SK-N-DZ (cell line): ENCODE measurements at regions not wholly inside any gene's neighbourhood (a gene's known extent, or its start where the extent isn't known, plus 50 kb on each side); places are given as distances from the start of the nearest gene placed in this dataset.

Source experiments
- DNase-seq: peaks from one replicate; pipeline ENCODE4 v3.0.0-alpha.2; 2015; ENCODE audit warnings: low spot score

DNA sequence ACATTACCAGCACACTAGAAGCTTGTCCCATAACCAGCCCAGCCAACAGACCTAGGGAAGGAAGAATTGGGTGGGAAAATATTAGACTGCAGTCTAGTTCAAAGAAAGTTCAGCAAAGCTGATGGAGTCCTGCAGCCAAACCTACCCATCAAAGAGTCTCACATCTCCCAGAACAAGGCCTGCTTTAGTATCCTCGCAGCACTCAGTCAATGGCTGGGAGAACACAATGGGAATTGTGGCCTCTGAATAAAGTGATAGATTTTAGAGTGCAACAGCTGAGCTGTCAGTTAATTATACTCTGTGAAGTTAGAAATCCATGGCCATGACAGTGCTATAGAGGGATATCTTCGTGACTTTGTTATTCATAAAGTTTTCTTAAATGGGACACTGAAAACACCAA is 207.2 kb upstream of the NAALADL2 start:
- no peak for DNase-seq

DNA sequence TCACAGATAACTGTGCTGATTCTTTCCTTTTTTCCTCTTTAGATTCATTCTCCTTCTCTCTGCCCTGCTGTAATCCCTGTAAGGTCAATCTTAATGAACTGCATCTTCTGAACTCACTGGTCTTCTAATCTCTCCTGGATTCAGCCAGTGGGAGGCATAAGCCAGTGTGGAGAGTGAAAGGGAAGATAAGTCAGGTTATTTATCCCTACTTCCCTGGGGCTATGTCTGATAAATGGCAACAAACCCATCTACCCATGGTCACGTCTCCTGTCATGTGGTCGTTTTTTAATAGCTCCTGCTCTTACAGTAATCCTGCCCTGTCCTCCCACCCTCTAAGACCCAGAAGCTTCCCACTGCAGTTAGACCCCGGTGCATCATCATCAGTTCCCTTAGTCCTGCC is 199.6 kb upstream of the NAALADL2 start:
- no peak for DNase-seq

DNA sequence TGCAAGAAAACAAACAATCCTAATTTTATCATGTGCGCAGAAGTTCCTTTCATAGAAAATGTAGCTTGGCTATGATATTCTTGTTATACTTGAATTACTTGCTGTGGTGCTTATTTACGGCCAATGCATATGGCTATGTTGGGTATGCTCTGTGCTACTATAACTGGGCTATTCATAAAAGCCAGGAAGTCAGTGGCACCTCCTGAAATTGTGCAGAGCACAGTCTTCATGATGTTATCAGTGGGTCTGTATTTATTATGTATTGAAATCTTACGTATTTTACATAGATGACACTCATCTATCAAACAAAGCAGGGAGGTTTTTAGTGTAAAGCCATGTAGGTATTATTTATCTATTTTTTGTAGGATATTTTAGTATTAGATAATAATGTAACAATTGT is 196.5 kb upstream of the NAALADL2 start:
- peak; percentile 62 for DNase-seq

DNA sequence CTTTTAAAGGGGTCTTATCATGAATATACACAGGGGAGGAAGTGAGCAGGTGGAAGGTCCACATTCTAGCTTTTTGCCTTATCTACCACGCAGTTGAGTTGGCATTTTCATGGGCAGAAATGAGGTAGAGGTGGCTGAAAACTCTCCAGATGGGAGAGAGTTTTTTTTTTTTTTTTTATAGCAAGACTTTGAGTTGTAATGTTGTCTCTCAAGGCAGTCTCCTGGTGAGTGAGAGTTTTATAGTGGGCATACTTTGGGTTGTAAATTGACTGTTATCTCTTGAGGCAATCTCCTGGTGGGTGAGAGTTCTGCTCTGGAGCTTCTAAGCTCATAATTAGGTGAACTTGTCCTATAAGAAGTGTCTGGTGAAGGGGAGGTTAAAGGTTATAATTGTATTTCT is 191.7 kb upstream of the NAALADL2 start:
- DNase-seq = peak; percentile 13

DNA sequence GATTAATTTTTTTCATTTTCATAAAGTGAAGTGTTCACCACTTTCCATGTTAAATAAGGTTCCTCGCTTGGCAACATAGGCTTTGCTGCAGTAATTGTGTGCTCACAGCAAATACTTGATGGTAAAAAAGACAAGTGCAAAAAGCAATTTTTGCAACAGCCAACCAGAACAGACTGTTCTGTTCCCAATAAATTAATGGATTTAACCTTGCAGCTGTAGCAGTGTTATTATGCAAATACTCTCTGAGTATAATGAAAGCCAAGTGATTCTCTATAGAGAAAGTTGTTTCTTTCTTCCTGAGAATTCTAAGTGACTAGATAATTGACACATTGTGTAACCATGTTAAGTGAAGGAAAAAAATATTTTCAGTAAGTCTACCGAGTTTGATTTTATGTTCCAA is 183.7 kb upstream of the NAALADL2 start:
- DNase-seq = no peak

DNA sequence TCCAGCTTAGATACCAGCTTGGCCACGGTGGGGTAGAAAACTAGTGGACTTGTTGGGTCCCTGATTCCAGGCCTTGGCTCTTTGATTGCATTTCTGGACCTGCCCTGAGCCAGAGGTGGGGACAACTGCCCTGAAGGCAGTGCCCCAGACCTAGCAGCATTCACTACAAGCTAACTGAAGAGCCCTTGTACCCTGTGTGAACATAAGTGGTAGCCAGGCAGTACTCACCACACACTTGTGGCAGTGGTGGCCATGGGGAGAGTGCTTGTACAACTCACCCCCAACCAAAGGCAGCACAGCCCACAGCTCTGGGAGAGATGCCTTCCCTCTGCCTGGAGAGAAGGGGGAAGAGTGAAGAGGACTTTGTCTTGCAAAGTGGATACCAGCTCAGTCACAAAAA is 177.3 kb upstream of the NAALADL2 start:
- no peak for DNase-seq

DNA sequence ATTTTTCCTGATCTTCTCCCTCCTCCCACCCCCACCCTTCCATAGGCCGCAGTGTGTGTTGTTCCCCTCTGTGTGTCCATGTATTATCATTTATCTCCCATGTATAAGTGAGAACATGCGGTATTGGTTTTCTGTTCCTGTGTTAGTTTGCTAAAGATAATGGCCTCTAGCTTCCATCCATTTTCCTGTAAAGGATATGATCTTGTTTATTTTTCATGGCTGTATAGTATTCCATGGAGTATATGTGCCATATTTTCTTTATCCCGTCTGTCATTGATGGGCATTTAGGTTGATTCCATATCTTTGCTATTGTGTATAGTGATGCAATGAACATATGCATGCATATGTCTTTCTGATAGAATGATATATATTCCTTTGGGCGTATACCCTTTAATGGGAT is 173.3 kb upstream of the NAALADL2 start:
- no peak for DNase-seq

DNA sequence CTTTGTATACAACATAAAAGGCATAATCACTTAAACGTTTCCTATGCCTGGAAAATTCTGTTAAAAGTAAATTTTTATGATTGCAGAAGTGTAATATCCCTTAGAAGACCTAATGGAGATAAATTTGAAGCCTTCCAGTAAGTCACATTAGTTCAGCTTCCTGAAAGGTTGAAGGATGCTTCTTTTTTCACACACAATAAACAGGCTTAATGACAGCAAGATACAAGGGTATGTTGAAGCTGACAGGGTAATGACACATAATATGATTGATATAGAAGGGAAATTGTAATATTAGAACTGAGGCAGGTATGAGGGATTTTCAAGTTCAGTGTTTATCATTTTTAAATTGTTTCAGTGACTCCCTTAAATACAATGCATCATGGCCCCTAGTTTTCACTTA is 161.8 kb upstream of the NAALADL2 start:
- no peak for DNase-seq

DNA sequence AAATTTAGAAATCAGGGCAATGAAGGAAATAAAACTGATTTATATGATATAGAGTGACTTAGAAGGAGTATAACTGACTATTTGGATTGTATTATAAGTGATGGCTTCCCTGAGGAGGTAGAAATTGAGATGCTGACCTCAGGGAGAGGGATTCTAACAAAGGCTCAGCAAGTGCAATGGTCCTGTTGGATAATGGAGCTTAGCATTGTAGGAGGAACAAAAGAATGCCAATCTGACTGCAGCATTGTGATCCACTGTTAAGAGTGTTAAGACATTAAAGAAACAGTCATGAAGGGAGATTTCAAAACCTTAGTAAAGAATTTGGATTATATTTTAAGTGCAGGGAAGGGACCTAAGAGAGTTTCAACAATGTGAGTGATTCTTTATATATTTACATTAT is 158.4 kb upstream of the NAALADL2 start:
- no peak for DNase-seq

DNA sequence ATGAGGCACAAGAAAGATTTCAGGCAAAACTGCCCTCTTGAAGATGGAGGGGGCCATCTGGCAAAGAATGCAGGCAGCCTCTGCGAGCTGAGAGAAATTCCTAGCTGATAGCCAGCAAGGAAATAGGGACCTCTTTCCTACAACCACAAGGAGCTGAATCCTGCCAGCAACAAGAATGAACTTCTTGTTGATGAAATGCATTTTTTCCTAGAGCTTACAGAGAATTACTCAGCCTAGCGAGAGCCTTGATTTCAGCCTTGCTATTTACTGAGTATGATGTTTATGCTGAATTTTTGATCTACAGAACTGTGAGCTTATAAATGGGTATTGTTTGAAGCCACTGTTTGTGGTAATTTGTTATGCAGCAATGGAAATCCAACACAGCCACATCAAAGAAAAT is 148.5 kb upstream of the NAALADL2 start:
- no peak for DNase-seq

DNA sequence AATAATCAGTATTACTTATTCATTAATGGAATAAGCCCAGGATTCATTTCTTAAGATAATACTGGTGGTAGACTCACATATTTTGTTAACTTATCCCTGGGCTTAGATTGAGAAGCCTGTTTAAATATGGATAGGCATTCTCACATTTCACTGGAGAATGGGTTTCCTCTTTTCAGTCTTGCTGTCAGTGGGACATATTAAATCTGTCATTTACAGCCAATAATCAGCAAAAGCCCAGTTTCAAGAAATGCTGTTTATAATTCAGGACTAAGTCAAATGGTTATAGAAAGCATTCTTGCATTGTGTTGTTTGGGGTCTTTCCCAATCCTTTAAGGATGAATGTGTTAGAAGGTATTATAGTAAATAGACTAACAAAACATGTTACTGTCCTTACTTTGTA is 143.7 kb upstream of the NAALADL2 start:
- no peak for DNase-seq

DNA sequence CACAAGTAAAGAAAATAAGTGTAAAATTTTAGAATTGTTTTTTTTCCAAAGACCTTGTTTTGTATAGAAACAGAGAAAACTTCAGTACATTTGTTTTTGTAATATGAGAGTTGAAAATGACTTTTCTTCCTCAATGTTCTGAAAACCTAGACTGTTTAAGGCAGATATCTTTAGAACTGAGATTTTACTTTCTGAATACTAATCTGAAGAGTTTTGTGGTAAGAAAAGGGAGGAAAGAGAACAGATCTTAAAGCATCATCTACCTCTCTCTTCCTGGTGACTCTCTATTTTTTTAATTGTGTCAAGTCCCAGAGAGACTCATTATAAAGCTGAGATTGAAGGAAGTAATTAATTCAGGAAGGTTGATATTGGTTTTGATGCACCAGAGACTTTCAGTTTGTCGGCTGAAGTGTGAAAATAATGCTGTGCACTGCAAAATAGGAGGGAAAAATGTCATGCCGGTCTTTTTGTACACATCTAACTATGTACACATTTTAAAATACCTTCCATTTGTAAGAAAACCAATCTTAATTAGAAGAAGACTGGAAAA is 142.1 kb upstream of the NAALADL2 start:
- no peak for DNase-seq

DNA sequence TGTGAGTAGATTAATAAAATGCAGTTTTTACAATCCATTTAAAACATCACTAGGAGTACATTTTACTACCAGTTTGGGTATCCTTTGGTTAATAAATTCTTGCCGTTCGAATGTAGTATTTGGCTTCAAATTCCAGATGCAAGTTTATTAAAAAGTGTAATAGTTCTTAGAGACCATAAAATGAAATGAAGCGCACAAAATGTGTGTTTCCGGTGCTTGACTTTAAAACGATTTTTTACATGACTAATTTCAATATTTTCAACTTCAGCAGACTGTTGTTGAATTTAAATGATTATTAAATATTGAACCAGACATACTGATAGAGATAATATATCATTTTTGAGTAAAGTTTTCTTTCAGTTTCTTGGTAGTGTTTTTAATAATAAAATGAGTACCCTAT is 138.4 kb upstream of the NAALADL2 start:
- DNase-seq = no peak

DNA sequence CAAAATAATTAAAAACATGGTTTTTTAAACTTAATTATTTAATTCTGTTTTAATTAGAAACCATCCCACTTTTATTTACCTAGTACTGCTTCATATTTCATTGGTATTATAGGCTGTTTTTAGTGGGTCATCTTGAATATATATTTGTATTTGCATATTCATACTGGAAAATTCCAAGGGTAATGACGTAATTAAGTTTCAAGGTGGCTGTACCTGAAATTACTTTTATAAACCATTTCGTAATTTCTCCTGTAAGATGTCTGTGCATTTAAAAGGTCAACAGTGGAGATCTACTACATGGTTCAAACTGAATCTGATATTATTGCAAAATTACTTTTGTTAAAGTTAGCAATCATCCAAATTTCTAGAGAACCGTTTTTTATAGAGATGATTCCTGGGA is 133.8 kb upstream of the NAALADL2 start:
- DNase-seq = no peak

DNA sequence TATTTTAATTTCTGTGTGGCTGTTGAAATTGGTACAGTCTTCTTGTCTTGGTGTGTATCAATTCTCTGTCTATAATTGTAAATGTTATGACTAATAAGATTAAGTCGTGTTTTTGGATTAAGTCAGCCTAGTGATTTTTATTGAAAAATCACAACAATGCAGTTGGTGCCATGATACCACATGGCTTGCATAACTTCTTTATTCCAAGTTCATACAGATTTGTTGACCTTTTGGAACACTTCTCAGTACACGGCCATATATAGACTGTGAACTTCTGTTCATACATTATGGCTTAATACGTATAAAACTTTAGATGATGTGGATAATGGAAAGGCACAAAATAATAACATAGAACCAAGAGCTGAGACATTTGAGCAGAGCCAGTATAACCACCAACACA is 121.2 kb upstream of the NAALADL2 start:
- no peak for DNase-seq

DNA sequence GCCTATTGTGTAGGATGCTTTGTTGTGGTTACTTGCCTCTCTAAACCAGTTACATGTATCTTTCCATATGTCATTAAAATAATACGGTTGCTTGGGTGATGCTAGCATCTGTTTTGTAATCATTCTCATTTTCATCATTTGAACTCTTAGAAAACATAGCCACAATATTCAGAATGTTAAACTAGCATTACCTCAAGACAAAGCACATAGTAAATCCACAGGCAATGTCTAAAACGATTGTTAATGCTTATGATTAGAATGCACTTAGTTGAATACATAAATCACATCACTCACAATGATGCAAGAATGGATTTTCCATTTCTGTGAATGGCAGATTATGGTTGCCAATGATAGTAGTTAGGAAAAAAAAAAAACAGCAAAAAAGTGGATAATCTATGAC is 110.0 kb upstream of the NAALADL2 start:
- no peak for DNase-seq

DNA sequence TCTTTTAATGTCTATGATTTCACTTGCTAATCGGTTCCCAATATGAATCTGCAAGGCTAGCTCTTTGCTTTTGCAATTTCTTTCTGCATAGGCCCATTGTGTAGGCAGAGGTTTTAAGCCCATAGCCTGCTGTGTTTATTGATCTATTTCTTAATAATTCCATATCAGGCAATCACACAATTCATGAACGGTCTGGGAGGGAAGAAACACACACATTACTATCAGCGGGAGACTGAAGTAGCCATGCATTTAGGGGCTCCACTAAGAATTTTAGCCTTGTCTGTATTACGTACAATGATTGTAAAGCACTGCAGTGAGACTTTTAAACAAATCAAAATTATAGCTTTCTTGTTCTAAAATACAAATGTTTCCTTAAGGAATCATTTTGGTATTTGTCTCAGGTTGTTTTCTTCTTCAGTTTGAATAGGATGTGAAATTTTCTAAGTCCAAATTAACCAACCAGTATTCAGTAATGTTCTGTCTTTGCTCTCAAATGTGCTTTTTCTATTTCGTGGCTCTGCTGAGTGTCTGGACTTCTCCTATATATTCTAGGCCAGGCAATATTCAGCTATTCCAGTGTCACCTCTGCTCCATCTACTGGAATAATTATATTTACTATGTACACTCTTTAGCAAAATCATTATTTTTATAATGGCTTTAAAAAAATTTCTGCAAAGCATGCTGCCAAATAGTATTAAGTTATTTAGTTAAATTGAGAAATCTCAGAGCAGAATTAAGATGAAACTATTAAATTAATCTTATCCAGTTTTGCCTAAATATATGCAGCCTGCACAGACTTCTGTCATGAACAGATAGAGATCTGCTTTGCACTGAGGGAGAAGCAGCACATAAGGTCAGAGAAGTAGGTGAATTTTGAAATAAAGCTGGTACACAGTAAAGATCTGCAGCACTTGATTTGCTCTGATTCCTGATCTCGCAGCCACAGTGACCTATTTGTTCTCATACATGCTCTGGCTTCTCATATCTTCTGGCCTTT is 103.0 kb upstream of the NAALADL2 start:
- peak; percentile 78 for DNase-seq

DNA sequence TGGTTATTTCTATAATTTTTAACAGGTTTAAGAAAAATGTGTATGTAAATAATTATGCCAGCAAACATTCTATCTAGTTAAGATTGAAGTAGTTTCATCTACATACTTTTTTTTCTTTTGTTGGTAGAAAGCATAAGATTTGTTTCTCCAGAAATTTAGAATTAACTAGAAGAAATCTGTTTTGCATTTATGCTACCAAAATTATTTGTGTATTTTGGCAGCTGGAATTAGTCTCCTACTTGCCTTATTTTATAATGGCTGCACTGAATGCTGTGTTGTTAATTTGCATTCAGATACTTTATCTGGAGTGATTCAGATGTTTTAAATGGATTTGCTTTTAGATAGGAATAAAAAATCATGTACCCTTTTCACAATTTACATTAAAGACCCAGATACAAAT is 100.2 kb upstream of the NAALADL2 start:
- no peak for DNase-seq

DNA sequence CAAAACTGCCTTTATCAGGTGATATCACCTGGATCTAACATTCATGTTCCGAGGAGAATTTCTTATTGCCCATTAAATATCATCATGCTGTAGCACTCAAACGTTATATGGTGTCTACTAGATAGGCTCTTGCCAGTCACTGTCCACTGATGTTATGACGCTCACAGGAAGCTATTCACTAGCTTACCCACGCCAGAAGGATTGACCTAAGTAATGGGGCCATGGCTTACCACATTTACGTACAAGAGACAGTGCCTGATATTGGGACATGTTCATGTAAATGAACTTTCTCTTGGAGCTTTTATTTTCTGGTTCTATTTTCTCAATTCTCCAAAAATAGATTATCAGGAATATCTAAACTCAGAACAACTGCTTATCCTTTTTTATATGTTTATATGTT is 91.7 kb upstream of the NAALADL2 start:
- no peak for DNase-seq

DNA sequence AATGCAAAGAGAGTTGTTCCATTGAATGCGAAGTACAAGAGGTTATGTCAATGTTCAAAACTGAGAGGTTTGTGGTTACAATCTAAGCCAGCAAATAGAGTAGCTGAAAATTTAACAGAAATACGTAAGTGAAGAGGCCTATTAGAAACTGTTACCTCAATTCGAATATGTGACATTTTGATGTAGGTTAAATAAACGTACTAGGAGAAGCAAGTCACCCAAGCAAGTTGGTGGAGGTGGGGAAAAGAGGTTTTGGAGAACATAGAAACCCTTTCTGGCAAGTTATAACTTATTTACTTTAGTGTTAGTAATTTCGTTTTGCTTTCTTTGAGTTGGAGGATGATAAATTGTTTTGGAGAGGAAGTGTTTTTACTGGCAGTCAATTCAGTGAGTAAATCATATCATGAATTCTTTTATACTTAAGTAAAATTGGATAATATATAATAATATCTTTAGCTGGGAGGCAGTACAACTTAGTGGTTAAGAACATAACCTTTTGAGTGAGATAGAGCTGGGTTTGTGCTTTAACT is 91.2 kb upstream of the NAALADL2 start:
- no peak for DNase-seq

DNA sequence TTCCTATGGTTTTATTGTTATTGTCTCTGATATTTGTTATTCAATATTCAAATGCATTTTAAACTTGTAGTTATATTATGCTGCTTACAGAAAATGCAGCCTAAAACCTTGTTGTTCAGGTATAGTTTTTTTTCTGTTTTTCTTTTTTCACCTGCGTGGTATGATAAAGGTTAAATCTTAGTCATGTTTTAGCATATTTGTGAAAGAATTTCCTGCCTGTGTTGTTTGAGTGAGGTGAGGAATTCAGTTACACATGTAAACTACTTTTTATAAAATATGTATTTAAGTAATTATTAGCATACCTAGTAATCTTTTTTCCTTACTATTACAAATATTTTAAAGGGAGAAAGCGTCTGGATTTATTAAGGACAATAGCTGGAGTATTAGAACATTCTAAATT is 90.0 kb upstream of the NAALADL2 start:
- DNase-seq = no peak

DNA sequence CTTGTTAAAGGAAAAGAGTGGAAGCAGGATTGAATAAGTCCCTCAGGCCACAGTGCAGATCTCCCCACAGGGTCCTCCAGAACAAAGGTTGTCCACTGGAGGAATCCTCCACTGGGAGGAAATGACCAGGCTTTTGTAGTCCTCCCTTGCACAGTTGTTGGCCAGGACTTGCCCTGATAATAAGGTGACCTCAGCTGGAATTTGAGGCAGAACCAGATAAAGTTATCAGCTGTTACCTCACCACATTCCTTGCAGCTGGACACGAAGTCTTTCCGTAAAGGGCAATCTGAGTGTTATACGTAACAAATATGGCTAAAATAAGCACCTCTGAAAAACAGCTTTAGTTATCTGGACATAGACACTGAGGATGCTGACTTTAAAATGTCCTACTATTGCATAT is 83.5 kb upstream of the NAALADL2 start:
- no peak for DNase-seq

DNA sequence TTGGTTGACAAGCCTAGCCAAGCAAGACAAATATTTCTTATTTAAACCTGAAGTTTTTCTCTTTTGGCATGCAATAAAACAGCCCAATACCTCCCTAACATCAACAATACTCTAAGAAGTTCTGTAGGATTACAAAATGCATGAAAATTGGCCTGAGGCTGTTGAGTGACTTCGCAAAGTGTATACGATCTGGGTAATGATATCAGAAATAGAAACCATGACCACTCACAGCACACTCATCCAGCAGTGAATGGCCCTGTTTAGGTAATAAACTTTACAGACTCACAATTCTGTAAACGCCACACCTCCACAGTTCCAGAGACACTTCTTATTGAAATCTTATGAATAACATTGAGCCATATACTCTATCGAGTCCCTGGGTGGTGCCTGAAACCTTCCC is 83.0 kb upstream of the NAALADL2 start:
- no peak for DNase-seq
